C4-2B (cell line): ENCODE measurements at regions not wholly inside any gene's neighbourhood (a gene's known extent, or its start where the extent isn't known, plus 50 kb on each side); places are given as distances from the start of the nearest gene placed in this dataset.

ENCODE experiments used
- ZFX ChIP-seq: fragments of 450-650 bp; IDR thresholded peaks from 2 replicates; pipeline ENCODE4 v1.6.1; 2017
- TF ChIP-seq, protein P1 (sequence below): fragments of 450-650 bp; conservative IDR thresholded peaks from 2 replicates; pipeline ENCODE4 v1.5.1; 2017; ENCODE audit warnings: mild to moderate bottlenecking

DNA sequence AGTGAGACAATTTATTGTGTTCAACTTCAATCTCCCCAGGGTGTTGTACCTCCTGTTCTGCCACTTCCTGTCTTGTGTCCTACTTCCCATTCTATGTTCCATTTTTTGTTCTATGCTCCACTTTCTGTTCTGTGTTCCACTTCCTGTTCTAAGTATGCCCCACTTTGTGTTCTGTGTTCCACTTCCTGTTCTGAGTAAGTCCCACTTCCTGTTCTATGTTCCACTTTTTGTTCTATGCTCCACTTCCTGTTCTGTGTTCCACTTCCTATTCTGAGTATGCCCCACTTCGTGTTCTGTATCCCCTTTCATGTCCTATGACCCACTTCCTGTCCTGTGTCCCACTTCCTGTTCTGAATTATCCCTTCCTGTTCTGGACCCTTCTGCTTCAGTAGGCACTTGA is 732.7 kb downstream of the TBC1D22A start:
- TF ChIP-seq, protein P1, sequence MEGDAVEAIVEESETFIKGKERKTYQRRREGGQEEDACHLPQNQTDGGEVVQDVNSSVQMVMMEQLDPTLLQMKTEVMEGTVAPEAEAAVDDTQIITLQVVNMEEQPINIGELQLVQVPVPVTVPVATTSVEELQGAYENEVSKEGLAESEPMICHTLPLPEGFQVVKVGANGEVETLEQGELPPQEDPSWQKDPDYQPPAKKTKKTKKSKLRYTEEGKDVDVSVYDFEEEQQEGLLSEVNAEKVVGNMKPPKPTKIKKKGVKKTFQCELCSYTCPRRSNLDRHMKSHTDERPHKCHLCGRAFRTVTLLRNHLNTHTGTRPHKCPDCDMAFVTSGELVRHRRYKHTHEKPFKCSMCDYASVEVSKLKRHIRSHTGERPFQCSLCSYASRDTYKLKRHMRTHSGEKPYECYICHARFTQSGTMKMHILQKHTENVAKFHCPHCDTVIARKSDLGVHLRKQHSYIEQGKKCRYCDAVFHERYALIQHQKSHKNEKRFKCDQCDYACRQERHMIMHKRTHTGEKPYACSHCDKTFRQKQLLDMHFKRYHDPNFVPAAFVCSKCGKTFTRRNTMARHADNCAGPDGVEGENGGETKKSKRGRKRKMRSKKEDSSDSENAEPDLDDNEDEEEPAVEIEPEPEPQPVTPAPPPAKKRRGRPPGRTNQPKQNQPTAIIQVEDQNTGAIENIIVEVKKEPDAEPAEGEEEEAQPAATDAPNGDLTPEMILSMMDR = no peak
- no peak for TF ChIP-seq ZFX
